Mucosa of descending colon (tissue), 3 donors: ENCODE measurements at regions not wholly inside any gene's neighbourhood (a gene's known extent, or its start where the extent isn't known, plus 50 kb on each side); places are given as distances from the start of the nearest gene placed in this dataset.

Experiments used
- ATAC-seq: fragments of 200-7000 bp; cut with Tn5 transposase; one replicate; pipeline ENCODE4 v1.9.1; 2020; ENCODE audit warnings: mild to moderate bottlenecking, moderate library complexity
- DNase-seq, 3 donors: peaks; one replicate each; pipeline ENCODE4 v3.0.0-alpha.2; 2020
- H3K36me3 ChIP-seq: fragments of 200-600 bp; one replicate; pipeline ENCODE4 v1.8.0; 2021; ENCODE audit warnings: low read depth, mild to moderate bottlenecking
- H3K4me1 ChIP-seq: fragments of 200-600 bp; one replicate; pipeline ENCODE4 v1.8.0; 2021; ENCODE audit warnings: low read depth, mild to moderate bottlenecking
- H3K4me3 ChIP-seq: fragments of 200-600 bp; one replicate; pipeline ENCODE4 v1.8.0; 2021; ENCODE audit warnings: mild to moderate bottlenecking
- H3K9me3 ChIP-seq: fragments of 200-600 bp; one replicate; pipeline ENCODE4 v1.8.0; 2021; ENCODE audit warnings: mild to moderate bottlenecking
- CTCF ChIP-seq: fragments of 200-600 bp; IDR thresholded peaks from one replicate; pipeline ENCODE4 v1.8.0; 2022; ENCODE audit warnings: antibody characterized with exemption, mild to moderate bottlenecking
- intact Hi-C, 2 donors: fragments of 100-400 bp; cut with DNase I in 1 of 2; cut with micrococcal nuclease in 1 of 2; formaldehyde crosslinking; loops; one replicate each; pipeline versions ENCODE4 v1.11.0 to v1.11.1; 2022; cut with DNase I, micrococcal nuclease
- donor health status: DM: no; HTN: no; CAD: no; lungs with moderate emphysema.
- donor health status: DM: no; HTN: no; CAD: no.
- donor health status: DM: no; HTN: yes; CAD: no.

GRCh38 chr13:74218291-74218690 lies 84.1 kb upstream of the KLF12 start:
- Histone ChIP-seq H3K4me1 (no peaks in the 10 kb centered on the region), H3K9me3 (no peaks in the 10 kb centered on the region), H3K4me3 (no peak overlapping the region), H3K36me3 (no peaks in the 10 kb centered on the region)
- intact Hi-C loops = no loop called here
- ATAC-seq (no peak), DNase-seq (no peak)
- no peak for TF ChIP-seq CTCF

GRCh38 chr13:74217811-74218210 lies 83.6 kb upstream of the KLF12 start:
- DNase-seq (no peak), ATAC-seq (no peak)
- Histone ChIP-seq H3K4me3 (no peak overlapping the region), H3K36me3 (no peaks in the 10 kb centered on the region), H3K4me1 (no peaks in the 10 kb centered on the region), H3K9me3 (no peaks in the 10 kb centered on the region)
- intact Hi-C loops = no loop called here
- TF ChIP-seq CTCF = no peak

GRCh38 chr13:74215420-74215819 lies 81.2 kb upstream of the KLF12 start:
- Histone ChIP-seq H3K4me1 (no peaks in the 10 kb centered on the region), H3K36me3 (no peaks in the 10 kb centered on the region), H3K9me3 (no peaks in the 10 kb centered on the region), H3K4me3 (no peak overlapping the region)
- TF ChIP-seq CTCF = no peak
- intact Hi-C loops = no loop called here
- DNase-seq (no peak), ATAC-seq (no peak)

GRCh38 chr13:74214321-74214720 lies 80.1 kb upstream of the KLF12 start:
- ATAC-seq = no peak
- TF ChIP-seq CTCF = no peak
- intact Hi-C loops = no loop called here
- DNase-seq = no peak
- Histone ChIP-seq H3K9me3 (no peaks in the 10 kb centered on the region), H3K4me1 (no peaks in the 10 kb centered on the region), H3K4me3 (no peak overlapping the region), H3K36me3 (no peaks in the 10 kb centered on the region)

GRCh38 chr13:74210693-74211393 lies 76.6 kb upstream of the KLF12 start:
- ATAC-seq = no peak
- intact Hi-C loops = no loop called here
- no peak for TF ChIP-seq CTCF
- no peaks in the 10 kb centered on the region for H3K36me3 ChIP-seq
- H3K9me3 ChIP-seq = no peaks in the 10 kb centered on the region
- no peak for DNase-seq
- no peaks in the 10 kb centered on the region for H3K4me1 ChIP-seq
- H3K4me3 ChIP-seq = no peak overlapping the region

- no peak for ATAC-seq
- H3K4me3 ChIP-seq = no peak overlapping the region
- intact Hi-C loops = no loop called here
- no peaks in the 10 kb centered on the region for H3K9me3 ChIP-seq
- H3K4me1 ChIP-seq = no peaks in the 10 kb centered on the region
- no peaks in the 10 kb centered on the region for H3K36me3 ChIP-seq
- no peak for DNase-seq
- TF ChIP-seq CTCF = no peak
Observed at GRCh38 chr13:74206855-74207254, 72.7 kb upstream of the KLF12 start.
